ENCODE measurements at regions not wholly inside any gene's neighbourhood (a gene's known extent, or its start where the extent isn't known, plus 50 kb on each side); places are given as distances from the start of the nearest gene placed in this dataset.
A peak's percentile ranks its signal among the peaks of the same experiment; 100 is the strongest.

DNA sequence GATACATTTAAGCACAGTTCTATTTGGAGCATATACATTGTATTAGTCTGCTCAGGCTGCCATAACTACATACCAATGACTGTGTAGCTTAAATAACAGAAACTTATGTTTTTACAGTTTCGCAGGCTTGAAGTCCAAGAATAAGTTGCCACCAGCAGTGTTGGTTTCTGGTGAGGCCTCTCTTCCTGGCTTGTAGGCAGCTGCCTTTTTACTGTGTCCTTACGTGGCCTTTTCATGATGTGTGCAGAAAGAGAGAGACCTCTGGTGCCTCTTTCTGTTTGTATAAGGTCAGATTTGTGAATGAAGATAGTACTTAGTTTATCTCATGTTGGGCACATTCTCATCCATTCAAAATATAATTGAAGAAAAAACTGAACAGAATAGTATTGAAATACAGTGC, 636.6 kb downstream of the FLRT2 start:
- DNase-seq (ENCODE audit: low spot score in 2 of 2) = no peak
- 70 to 75% methylated on average over 2 of the region's 2 CpGs for WGBS, 2 donors
- H3K4me3 ChIP-seq (ENCODE audit: low read depth, poor library complexity, severe bottlenecking) = no peak overlapping the region
- no peak for TF ChIP-seq POLR2A (IDR thresholded peaks at IDR 0.05)
- TF ChIP-seq, protein P1, sequence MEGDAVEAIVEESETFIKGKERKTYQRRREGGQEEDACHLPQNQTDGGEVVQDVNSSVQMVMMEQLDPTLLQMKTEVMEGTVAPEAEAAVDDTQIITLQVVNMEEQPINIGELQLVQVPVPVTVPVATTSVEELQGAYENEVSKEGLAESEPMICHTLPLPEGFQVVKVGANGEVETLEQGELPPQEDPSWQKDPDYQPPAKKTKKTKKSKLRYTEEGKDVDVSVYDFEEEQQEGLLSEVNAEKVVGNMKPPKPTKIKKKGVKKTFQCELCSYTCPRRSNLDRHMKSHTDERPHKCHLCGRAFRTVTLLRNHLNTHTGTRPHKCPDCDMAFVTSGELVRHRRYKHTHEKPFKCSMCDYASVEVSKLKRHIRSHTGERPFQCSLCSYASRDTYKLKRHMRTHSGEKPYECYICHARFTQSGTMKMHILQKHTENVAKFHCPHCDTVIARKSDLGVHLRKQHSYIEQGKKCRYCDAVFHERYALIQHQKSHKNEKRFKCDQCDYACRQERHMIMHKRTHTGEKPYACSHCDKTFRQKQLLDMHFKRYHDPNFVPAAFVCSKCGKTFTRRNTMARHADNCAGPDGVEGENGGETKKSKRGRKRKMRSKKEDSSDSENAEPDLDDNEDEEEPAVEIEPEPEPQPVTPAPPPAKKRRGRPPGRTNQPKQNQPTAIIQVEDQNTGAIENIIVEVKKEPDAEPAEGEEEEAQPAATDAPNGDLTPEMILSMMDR (IDR thresholded peaks at IDR 0.05) = no peak
- intact Hi-C loops (cut with DNase I; ENCODE audit: low total_unique reads) = no loop called here

DNA sequence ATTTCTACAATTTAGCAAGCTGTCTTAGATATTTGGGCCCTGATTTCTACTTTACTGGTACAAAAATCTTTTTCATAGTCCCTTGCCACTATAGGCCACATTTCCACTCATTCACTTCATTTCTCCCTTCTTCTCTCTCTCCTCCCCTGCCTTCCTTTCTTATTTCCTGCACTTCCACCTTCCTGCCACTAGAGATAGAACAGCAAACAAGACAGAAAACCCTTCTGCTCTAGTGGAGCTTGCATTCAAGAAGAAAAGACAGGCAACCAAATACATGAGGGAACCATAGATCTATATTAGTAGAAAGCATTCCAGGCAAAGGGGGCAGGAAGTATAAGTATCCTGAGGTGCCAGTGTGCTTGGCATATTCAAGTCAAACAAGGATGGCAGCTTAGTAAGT, 623.5 kb downstream of the FLRT2 start:
- TF ChIP-seq, protein P1 (IDR thresholded peaks at IDR 0.05) = no peak
- no peak for TF ChIP-seq POLR2A (IDR thresholded peaks at IDR 0.05)
- no peak for DNase-seq (ENCODE audit: low spot score in 2 of 2)
- H3K4me3 ChIP-seq (ENCODE audit: low read depth, poor library complexity, severe bottlenecking) = no peak overlapping the region
- intact Hi-C loops (cut with DNase I; ENCODE audit: low total_unique reads) = no loop called here

GRCh38 chr14:86143248-86143647, 613.3 kb downstream of the FLRT2 start:
- WGBS, 2 donors = 49 to 72% methylated on average over 1 of the region's 1 CpG
- DNase-seq (ENCODE audit: low spot score in 2 of 2) = no peak
- TF ChIP-seq, protein P1 (IDR thresholded peaks at IDR 0.05) = no peak
- no peak for TF ChIP-seq POLR2A (IDR thresholded peaks at IDR 0.05)
- H3K4me3 ChIP-seq (ENCODE audit: low read depth, poor library complexity, severe bottlenecking) = no peak overlapping the region
- intact Hi-C loops (cut with DNase I; ENCODE audit: low total_unique reads) = no loop called here

DNA sequence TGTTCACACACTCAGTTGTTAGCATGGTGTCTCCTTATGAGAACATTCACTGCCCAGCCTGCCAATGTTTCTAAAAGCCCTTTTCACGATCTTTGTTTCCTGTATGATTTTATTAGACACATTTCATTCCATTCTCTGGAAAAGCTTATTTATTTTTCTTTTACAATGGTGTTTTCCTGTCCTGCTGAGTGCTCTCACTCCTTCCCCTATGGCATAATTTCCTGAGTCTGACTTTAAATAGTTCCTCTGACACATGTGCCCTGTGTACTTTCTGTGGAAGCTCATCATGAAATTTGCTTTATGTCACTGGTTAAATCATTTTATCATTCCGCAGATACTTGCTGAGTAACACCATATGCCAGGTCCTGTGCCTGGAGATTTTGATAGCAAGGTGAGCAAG, 612.0 kb downstream of the FLRT2 start:
- intact Hi-C loops (cut with DNase I; ENCODE audit: low total_unique reads) = no loop called here
- H3K4me3 ChIP-seq (ENCODE audit: low read depth, poor library complexity, severe bottlenecking) = no peak overlapping the region
- TF ChIP-seq, protein P1 (IDR thresholded peaks at IDR 0.05) = no peak
- TF ChIP-seq POLR2A (IDR thresholded peaks at IDR 0.05) = no peak
- 41 to 54% methylated on average over 2 of the region's 2 CpGs for WGBS, 2 donors
- no peak for DNase-seq (ENCODE audit: low spot score in 2 of 2)

GRCh38 chr14:86129426-86129825, 599.5 kb downstream of the FLRT2 start:
- H3K4me3 ChIP-seq (ENCODE audit: low read depth, poor library complexity, severe bottlenecking) = no peak overlapping the region
- DNase-seq (ENCODE audit: low spot score in 2 of 2) = peak in 1 of 2 donors; percentile 50
- TF ChIP-seq, protein P1 (IDR thresholded peaks at IDR 0.05) = no peak
- TF ChIP-seq POLR2A (IDR thresholded peaks at IDR 0.05) = no peak
- intact Hi-C loops (cut with DNase I; ENCODE audit: low total_unique reads) = no loop called here
- 43 to 77% methylated on average over 1 of the region's 1 CpG for WGBS, 2 donors

DNA sequence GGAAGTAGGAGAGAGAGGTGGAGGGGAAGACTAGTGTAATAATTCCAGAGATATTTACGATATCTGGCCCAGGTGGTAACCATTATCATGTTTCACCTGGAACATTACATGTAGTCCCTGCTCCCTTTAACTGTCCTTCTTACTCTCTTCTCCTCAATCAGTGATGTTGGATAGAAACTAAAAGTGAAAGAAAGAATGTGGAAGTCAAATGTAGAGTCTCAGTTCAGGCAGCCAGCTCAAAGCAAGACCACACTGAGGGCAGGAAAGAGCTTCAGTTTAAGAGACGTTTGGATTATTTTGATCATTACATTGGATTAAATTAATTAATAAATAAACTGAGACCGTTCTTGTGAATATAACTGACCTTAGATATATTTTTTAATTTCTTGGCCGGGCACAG, 594.4 kb downstream of the FLRT2 start:
- intact Hi-C loops (cut with DNase I; ENCODE audit: low total_unique reads) = no loop called here
- DNase-seq (ENCODE audit: low spot score in 2 of 2) = no peak
- no peak for TF ChIP-seq POLR2A (IDR thresholded peaks at IDR 0.05)
- TF ChIP-seq, protein P1 (IDR thresholded peaks at IDR 0.05) = no peak
- H3K4me3 ChIP-seq (ENCODE audit: low read depth, poor library complexity, severe bottlenecking) = no peak overlapping the region
- 81 to 86% methylated on average over 4 of the region's 4 CpGs for WGBS, 2 donors
